HCT116 (cell line): ENCODE measurements at regions not wholly inside any gene's neighbourhood (a gene's known extent, or its start where the extent isn't known, plus 50 kb on each side); places are given as distances from the start of the nearest gene placed in this dataset.

Experiments used
- ATF3 ChIP-seq: IDR thresholded peaks from 2 replicates; pipeline ENCODE4 v1.6.1; 2012
- CTCF ChIP-seq, 3 experiments: fragments of 200-600 bp in 1 of 3; sonication (generic) in 1 of 3; IDR thresholded peaks in 2 of 3; conservative IDR thresholded peaks in 1 of 3; 2 replicates each; pipeline ENCODE4 v1.5.1; 2012 to 2017; ENCODE audit warnings: low read depth in 2 of 3, low read length in 2 of 3, antibody characterized with exemption in 1 of 3, borderline replicate concordance in 1 of 3, control low read depth in 1 of 3, mild to moderate bottlenecking in 1 of 3, mixed read lengths in 1 of 3, mixed run types in 1 of 3, moderate library complexity in 1 of 3; ENCODE audit not compliant: insufficient read depth in 1 of 3
- EZH2 ChIP-seq: fragments of 200-600 bp; sonication (generic); IDR thresholded peaks from 2 replicates; pipeline ENCODE4 v1.6.1; 2017; ENCODE audit warnings: antibody characterized with exemption, mixed run types
- EZH2phosphoT487 ChIP-seq: fragments of 200-600 bp; IDR thresholded peaks from 2 replicates; pipeline ENCODE4 v1.6.1; 2018; ENCODE audit warnings: antibody characterized with exemption, borderline replicate concordance
- MAX ChIP-seq: IDR thresholded peaks from 2 replicates; pipeline ENCODE4 v1.6.1; 2012
- POLR2A ChIP-seq: IDR thresholded peaks from 2 replicates; pipeline ENCODE4 v1.7.0; 2011; ENCODE audit warnings: borderline replicate concordance; ENCODE audit not compliant: insufficient read depth, insufficient read length; ENCODE audit errors: extremely low read depth
- POLR2AphosphoS5 ChIP-seq: IDR thresholded peaks from 2 replicates; pipeline ENCODE4 v1.6.1; 2011; ENCODE audit warnings: mild to moderate bottlenecking, low read depth, low read length, moderate library complexity
- RAD21 ChIP-seq: IDR thresholded peaks from 2 replicates; pipeline ENCODE4 v1.6.1; 2012; ENCODE audit warnings: low read depth, mild to moderate bottlenecking
- SIN3A ChIP-seq: IDR thresholded peaks from 2 replicates; pipeline ENCODE4 v1.6.1; 2012; ENCODE audit warnings: low read depth
- YY1 ChIP-seq: IDR thresholded peaks from 2 replicates; pipeline ENCODE4 v1.6.1; 2011; ENCODE audit warnings: low read length, low read depth, moderate library complexity, mild to moderate bottlenecking; ENCODE audit not compliant: insufficient replicate concordance; ENCODE audit errors: extremely low read depth
- ZNF274 ChIP-seq: fragments of 200-500 bp; sonication (Bioruptor generic); IDR thresholded peaks from 2 replicates; pipeline ENCODE4 v1.6.1; 2014; ENCODE audit warnings: mild to moderate bottlenecking, low read depth, low read length, inconsistent platforms

GRCh38 chr2:40786636-40787035, 334.7 kb upstream of the SLC8A1 start:
- TF ChIP-seq MAX (no peak), CTCF (IDR thresholded peaks at IDR 0.05 in 2 of 3, conservative IDR thresholded peaks at IDR 0.05 in 1 of 3; ENCODE audit: borderline replicate concordance in 1 of 3, insufficient read depth in 1 of 3, low read depth in 2 of 3, low read length in 2 of 3) (no peak), EZH2phosphoT487 (no peak), SIN3A (no peak), RAD21 (no peak), YY1 (no peak), POLR2A (no peak), POLR2AphosphoS5 (no peak), ZNF274 (no peak), ATF3 (no peak), EZH2 (no peak)
